ENCODE measurements at regions not wholly inside any gene's neighbourhood (a gene's known extent, or its start where the extent isn't known, plus 50 kb on each side); places are given as distances from the start of the nearest gene placed in this dataset.

DNA sequence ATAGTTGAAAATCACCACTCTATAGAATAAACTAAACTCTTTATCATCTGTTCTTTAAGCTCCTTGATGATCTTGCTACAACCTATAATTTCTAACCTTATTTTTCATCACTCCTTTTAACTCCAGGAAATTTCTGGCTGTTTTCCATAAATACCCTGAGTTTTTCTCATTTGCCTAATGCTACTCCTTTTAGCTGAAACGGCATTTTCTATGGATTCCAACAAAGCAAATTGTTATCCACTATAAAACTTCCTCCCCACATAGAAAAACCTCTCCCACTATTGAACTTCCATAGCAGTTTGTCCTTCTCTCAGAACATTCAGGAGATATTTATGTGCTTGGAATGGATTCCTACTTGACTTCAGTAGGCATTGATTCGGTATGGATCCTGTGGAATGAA lies 122.8 kb downstream of the SLC41A2 start:
- TF ChIP-seq, protein P1, sequence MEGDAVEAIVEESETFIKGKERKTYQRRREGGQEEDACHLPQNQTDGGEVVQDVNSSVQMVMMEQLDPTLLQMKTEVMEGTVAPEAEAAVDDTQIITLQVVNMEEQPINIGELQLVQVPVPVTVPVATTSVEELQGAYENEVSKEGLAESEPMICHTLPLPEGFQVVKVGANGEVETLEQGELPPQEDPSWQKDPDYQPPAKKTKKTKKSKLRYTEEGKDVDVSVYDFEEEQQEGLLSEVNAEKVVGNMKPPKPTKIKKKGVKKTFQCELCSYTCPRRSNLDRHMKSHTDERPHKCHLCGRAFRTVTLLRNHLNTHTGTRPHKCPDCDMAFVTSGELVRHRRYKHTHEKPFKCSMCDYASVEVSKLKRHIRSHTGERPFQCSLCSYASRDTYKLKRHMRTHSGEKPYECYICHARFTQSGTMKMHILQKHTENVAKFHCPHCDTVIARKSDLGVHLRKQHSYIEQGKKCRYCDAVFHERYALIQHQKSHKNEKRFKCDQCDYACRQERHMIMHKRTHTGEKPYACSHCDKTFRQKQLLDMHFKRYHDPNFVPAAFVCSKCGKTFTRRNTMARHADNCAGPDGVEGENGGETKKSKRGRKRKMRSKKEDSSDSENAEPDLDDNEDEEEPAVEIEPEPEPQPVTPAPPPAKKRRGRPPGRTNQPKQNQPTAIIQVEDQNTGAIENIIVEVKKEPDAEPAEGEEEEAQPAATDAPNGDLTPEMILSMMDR (IDR thresholded peaks at IDR 0.05) = no peak
- 82 to 87% methylated on average over 2 of the region's 2 CpGs for WGBS, 2 donors
- Histone ChIP-seq H3K36me3 (no peaks in the 10 kb centered on the region), H3K4me3 (no peak overlapping the region), H3K27me3 (no peaks in the 10 kb centered on the region), H3K27ac (no peak overlapping the region), H3K4me1 (no peaks in the 10 kb centered on the region), H3K9me3 (no peaks in the 10 kb centered on the region)
- DNase-seq (no peak), ATAC-seq (no peak)
- intact Hi-C loops (cut with DNase I) = no loop called here

DNA sequence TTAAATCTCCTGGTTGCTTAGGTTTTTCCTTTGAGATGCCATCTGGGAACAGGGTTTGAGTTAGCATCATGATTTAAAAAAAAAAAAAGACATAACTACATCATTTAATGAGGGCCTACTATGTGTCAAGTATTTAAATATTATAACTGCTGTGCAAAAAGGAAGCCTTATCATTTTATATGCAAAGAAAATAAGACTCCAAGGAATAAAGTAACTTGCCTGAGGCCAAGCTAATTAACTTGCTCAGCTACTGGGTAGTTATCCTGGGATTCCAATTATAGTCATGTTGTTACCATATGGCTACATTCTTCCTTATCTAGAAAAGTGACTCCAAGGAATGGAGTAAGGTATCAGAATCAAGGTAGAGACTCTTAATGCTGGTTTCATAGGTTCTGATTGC lies 123.5 kb downstream of the SLC41A2 start:
- no peak for ATAC-seq
- no peaks in the 10 kb centered on the region for H3K4me1 ChIP-seq
- H3K36me3 ChIP-seq = no peaks in the 10 kb centered on the region
- DNase-seq = no peak
- TF ChIP-seq, protein P1 (IDR thresholded peaks at IDR 0.05) = no peak
- intact Hi-C loops (cut with DNase I) = no loop called here
- no peaks in the 10 kb centered on the region for H3K27me3 ChIP-seq
- H3K27ac ChIP-seq = no peak overlapping the region
- H3K4me3 ChIP-seq = no peak overlapping the region
- H3K9me3 ChIP-seq = no peaks in the 10 kb centered on the region

DNA sequence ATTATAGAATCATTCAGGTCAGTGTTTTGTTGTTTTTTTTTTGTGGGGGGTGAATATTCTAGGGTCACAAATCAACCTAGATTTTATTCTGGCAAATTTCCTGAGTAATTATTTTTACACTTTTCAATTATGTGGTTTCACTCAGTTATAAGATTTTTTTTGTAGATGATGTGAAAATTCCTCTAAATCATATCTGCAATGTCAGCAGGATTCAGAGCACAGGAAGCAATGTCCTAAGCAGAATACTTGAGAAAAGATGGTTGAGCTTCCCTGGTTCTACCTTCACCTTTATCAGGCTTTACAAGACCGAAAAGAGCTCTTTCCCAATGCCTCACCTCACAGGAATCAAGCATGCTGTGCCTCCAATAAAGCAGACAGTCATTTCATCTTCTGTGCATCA lies 124.3 kb downstream of the SLC41A2 start:
- 87 to 94% methylated on average over 1 of the region's 1 CpG for WGBS, 2 donors
- ATAC-seq = no peak
- Histone ChIP-seq H3K9me3 (no peaks in the 10 kb centered on the region), H3K36me3 (no peaks in the 10 kb centered on the region), H3K27me3 (no peaks in the 10 kb centered on the region), H3K27ac (no peak overlapping the region), H3K4me1 (no peaks in the 10 kb centered on the region), H3K4me3 (no peak overlapping the region)
- no peak for DNase-seq
- TF ChIP-seq, protein P1 (IDR thresholded peaks at IDR 0.05) = no peak
- intact Hi-C loops (cut with DNase I) = no loop called here

DNA sequence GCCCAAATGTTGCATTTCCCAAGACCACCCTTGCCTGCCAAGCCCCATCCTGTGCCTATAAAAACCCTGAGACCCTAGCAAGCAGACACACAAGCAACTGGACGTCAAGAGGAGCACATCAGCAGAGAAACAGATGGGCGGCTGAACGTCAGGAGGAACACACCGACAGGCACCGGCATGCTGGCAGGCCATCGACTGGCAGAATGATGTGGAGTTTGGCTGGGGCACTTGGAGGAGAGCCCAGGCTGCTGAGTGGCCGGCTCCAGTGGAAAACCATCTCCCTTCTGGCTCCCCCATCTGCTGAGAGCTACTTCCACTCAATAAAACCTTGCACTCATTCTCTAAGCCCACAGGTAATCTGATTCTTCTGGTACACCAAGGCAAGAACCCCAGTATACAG lies 130.1 kb downstream of the SLC41A2 start:
- TF ChIP-seq, protein P1 (IDR thresholded peaks at IDR 0.05) = no peak
- H3K27me3 ChIP-seq = no peaks in the 10 kb centered on the region
- H3K27ac ChIP-seq = no peak overlapping the region
- WGBS, 2 donors = 64 to 72% methylated on average over 7 of the region's 7 CpGs
- intact Hi-C loops (cut with DNase I) = no loop called here
- H3K4me1 ChIP-seq = no peaks in the 10 kb centered on the region
- no peak overlapping the region for H3K4me3 ChIP-seq
- ATAC-seq (peak in 5 of 8 donors; percentile 55 to 71 (median 65)), DNase-seq (peak; percentile 25 to 48)
- H3K36me3 ChIP-seq = no peaks in the 10 kb centered on the region
- H3K9me3 ChIP-seq = peaks cover 0 to 25% (median 9%) of the 10 kb centered on the region in 11 donors

DNA sequence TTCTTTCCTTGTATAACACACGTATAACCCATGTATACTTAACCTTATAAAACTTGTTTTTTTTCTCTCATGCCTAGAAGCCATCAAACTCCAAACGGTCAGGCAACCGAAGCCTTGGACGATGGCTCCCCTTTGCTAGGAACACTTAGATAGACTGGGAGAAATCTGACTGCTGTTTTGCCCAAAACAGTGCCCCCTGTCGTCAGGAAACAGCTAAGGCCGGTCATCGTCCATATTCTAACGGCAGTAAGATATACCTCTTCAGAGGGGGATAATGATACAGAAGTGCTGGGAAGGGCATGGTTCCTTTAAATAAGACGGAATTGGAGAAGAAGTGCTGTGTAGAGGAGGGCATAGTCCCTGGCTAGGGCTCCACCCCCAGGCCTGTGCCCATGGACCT lies 130.5 kb downstream of the SLC41A2 start:
- Histone ChIP-seq H3K9me3 (peaks cover 0 to 25% (median 9%) of the 10 kb centered on the region in 11 donors), H3K36me3 (no peaks in the 10 kb centered on the region), H3K4me3 (no peak overlapping the region), H3K27me3 (no peaks in the 10 kb centered on the region), H3K27ac (no peak overlapping the region), H3K4me1 (no peaks in the 10 kb centered on the region)
- 67 to 69% methylated on average over 9 of the region's 9 CpGs for WGBS, 2 donors
- TF ChIP-seq, protein P1 (IDR thresholded peaks at IDR 0.05) = peak in 4 of 9 donors; percentile 11 to 32 (median 17)
- ATAC-seq = peak in 1 of 8 donors; percentile 21
- intact Hi-C loops (cut with DNase I) = no loop called here
- DNase-seq = no peak
